ENCODE measurements at regions not wholly inside any gene's neighbourhood (a gene's known extent, or its start where the extent isn't known, plus 50 kb on each side); places are given as distances from the start of the nearest gene placed in this dataset.

DNA sequence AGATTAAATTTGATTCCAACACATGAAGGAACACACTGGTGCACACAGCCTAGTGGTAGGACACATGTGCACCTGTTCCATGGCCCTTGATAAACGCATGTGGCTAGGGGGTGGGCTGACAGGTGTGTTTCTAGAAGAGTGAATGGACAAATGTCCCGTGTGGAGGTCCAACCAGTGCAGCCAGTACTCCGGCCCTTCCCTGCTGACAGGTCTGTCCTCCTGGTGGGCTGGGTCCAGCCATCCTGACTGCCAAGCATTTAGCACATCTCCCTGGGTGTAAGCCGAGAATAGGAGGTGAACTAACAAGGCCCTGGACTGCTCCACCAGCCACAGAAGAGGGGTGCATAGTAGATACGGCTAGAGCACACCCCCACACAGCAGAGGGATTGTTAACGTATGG lies 258.7 kb upstream of the RAB6C start:
- no peak overlapping the region for H3K27ac ChIP-seq (ENCODE audit: extremely low read depth, low read depth, low read length)
- intact Hi-C loops (cut with micrococcal nuclease) (no loop called here), in situ Hi-C loops (cut with MboI) (no loop called here)
- 0% methylated on average over 6 of the region's 6 CpGs for WGBS (ENCODE audit: insufficient coverage, low coverage, missing lambda C conversion rate)
- peaks cover 3% of the 10 kb centered on the region for H3K9me1 ChIP-seq (ENCODE audit: control insufficient read depth, insufficient read depth, low read length)
- POLR2A ChIA-PET = no interaction called here
- peaks cover 0 to 4% of the 10 kb centered on the region in 2 experiments; a peak in 1 of 5 replicates for H3K4me1 ChIP-seq (replicated peaks in 1 of 2; ENCODE audit: control insufficient read depth in 2 of 2, insufficient read depth in 2 of 2, low read length in 2 of 2)
- TF ChIP-seq POU5F1 (IDR thresholded peaks at IDR 0.05; ENCODE audit: borderline replicate concordance, low read depth, low read length, partially characterized antibody) (no peak), CXXC5 (CRISPR knock-in tag; IDR thresholded peaks at IDR 0.05) (no peak), GTF2F1 (IDR thresholded peaks at IDR 0.05; ENCODE audit: low read depth, low read length) (no peak), CREM (IDR thresholded peaks at IDR 0.05; ENCODE audit: low read depth) (no peak), PHF8 (IDR thresholded peaks at IDR 0.05; ENCODE audit: borderline replicate concordance, low read length) (no peak), ZNF143 (CRISPR knock-in tag; IDR thresholded peaks at IDR 0.05) (no peak), SMARCA5 (IDR thresholded peaks at IDR 0.05) (no peak), NONO (IDR thresholded peaks at IDR 0.05; ENCODE audit: low read depth in 2 of 2, low read length in 1 of 2) (no peak), TAF7 (tag; IDR thresholded peaks at IDR 0.05) (no peak)
- TF ChIP-seq, protein P1, sequence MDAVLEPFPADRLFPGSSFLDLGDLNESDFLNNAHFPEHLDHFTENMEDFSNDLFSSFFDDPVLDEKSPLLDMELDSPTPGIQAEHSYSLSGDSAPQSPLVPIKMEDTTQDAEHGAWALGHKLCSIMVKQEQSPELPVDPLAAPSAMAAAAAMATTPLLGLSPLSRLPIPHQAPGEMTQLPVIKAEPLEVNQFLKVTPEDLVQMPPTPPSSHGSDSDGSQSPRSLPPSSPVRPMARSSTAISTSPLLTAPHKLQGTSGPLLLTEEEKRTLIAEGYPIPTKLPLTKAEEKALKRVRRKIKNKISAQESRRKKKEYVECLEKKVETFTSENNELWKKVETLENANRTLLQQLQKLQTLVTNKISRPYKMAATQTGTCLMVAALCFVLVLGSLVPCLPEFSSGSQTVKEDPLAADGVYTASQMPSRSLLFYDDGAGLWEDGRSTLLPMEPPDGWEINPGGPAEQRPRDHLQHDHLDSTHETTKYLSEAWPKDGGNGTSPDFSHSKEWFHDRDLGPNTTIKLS (IDR thresholded peaks at IDR 0.05; ENCODE audit: borderline replicate concordance, low read depth) = no peak
- TF ChIP-seq, protein P2, sequence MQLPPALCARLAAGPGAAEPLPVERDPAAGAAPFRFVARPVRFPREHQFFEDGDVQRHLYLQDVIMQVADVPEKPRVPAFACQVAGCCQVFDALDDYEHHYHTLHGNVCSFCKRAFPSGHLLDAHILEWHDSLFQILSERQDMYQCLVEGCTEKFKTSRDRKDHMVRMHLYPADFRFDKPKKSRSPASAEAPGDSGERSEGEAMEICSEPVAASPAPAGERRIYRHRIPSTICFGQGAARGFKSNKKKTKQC (CRISPR knock-in tag; IDR thresholded peaks at IDR 0.05) = no peak
- H3K9ac ChIP-seq (ENCODE audit: insufficient read depth in 1 of 2, low read depth in 2 of 2, low read length in 2 of 2) = no peak overlapping the region
- H3K4me3 ChIP-seq = no peak overlapping the region
- H4K20me1 ChIP-seq (replicated peaks; ENCODE audit: control insufficient read depth, insufficient read depth, low read length) = no peaks in the 10 kb centered on the region
- FAIRE-seq (no peak), ATAC-seq (no peak), DNase-seq (ENCODE audit: extremely low read depth in 1 of 4, low spot score in 3 of 4) (no peak)
- no peaks in the 10 kb centered on the region for H3K9me3 ChIP-seq (replicated peaks; ENCODE audit: control insufficient read depth, insufficient read depth, low read depth, low read length)
- H2AFZ ChIP-seq (ENCODE audit: low read depth, low read length) = no peak overlapping the region
- no TSS peak for BruUV-seq (replicated peaks)
- peaks cover 4 to 25% of the 10 kb centered on the region in 2 experiments; a peak in 4 of 5 replicates for H3K27me3 ChIP-seq (ENCODE audit: control insufficient read depth in 2 of 2, insufficient read depth in 2 of 2, low read length in 2 of 2)
- H3K79me2 ChIP-seq (ENCODE audit: control insufficient read depth, insufficient read depth, low read length) = no peaks in the 10 kb centered on the region
- H3K36me3 ChIP-seq (ENCODE audit: control insufficient read depth, insufficient read depth, low read length) = no peaks in the 10 kb centered on the region
- CTCF ChIA-PET (ENCODE audit: low intra/inter-chr PET ratio) = no interaction called here
- H3K4me2 ChIP-seq (ENCODE audit: insufficient read depth, low read length) = no peak overlapping the region
